GM12801 (cell line): ENCODE measurements at regions not wholly inside any gene's neighbourhood (a gene's known extent, or its start where the extent isn't known, plus 50 kb on each side); places are given as distances from the start of the nearest gene placed in this dataset.

Experiments used
- CTCF ChIP-seq: IDR thresholded peaks from one replicate; pipeline ENCODE4 v1.5.1; 2011; ENCODE audit warnings: control low read depth; ENCODE audit not compliant: insufficient read length; ENCODE audit errors: extremely low read depth

- TF ChIP-seq CTCF = no peak
Observed at GRCh38 chr20:53723621-53724020, 130.0 kb upstream of the ZNF217 start.

- TF ChIP-seq CTCF = no peak
Observed at GRCh38 chr20:53723045-53723444, 129.4 kb upstream of the ZNF217 start.

- no peak for TF ChIP-seq CTCF
Observed at GRCh38 chr20:53722515-53723036, 128.9 kb upstream of the ZNF217 start.

GRCh38 chr20:53718142-53719021, 124.7 kb upstream of the ZNF217 start:
- no peak for TF ChIP-seq CTCF

GRCh38 chr20:53716395-53716794, 122.8 kb upstream of the ZNF217 start:
- no peak for TF ChIP-seq CTCF

GRCh38 chr20:53714524-53714923, 120.9 kb upstream of the ZNF217 start:
- no peak for TF ChIP-seq CTCF

GRCh38 chr20:53713328-53714056, 119.9 kb upstream of the ZNF217 start:
- TF ChIP-seq CTCF = no peak
